ENCODE measurements at regions not wholly inside any gene's neighbourhood (a gene's known extent, or its start where the extent isn't known, plus 50 kb on each side); places are given as distances from the start of the nearest gene placed in this dataset.

DNA sequence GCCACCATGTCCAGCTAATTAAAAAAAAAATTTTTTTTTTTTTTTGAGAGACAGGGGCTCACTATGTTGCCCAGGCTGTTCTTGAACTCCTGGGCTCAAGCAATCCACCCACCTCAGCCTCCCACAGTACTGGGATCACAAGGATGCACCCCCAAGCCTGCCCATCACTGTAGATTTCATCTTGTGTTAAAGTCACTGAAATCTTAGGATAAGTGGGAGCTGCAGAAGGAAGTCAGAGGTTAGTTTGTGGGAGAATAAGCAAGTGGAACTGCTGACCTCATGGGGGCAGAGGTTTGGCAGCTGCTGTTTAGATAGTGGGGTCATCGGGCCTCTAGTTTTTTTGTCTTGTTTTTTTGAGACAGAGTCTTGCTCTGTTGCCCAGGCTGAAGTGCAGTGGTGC, 59.7 kb upstream of the MAX start:
- TF ChIP-seq FOXP2 (optimal IDR thresholded peaks at IDR 0.05; ENCODE audit: borderline replicate concordance, extremely low read depth, extremely low read length, insufficient read depth) (no peak), POLR2AphosphoS5 (IDR thresholded peaks at IDR 0.05; ENCODE audit: low read depth, low read length) (no peak), TAF1 (IDR thresholded peaks at IDR 0.05; ENCODE audit: borderline replicate concordance, insufficient read depth, low read length) (no peak), SIN3A (IDR thresholded peaks at IDR 0.05; ENCODE audit: borderline replicate concordance, insufficient read depth, low read length) (no peak)
- TF ChIP-seq, protein P1, sequence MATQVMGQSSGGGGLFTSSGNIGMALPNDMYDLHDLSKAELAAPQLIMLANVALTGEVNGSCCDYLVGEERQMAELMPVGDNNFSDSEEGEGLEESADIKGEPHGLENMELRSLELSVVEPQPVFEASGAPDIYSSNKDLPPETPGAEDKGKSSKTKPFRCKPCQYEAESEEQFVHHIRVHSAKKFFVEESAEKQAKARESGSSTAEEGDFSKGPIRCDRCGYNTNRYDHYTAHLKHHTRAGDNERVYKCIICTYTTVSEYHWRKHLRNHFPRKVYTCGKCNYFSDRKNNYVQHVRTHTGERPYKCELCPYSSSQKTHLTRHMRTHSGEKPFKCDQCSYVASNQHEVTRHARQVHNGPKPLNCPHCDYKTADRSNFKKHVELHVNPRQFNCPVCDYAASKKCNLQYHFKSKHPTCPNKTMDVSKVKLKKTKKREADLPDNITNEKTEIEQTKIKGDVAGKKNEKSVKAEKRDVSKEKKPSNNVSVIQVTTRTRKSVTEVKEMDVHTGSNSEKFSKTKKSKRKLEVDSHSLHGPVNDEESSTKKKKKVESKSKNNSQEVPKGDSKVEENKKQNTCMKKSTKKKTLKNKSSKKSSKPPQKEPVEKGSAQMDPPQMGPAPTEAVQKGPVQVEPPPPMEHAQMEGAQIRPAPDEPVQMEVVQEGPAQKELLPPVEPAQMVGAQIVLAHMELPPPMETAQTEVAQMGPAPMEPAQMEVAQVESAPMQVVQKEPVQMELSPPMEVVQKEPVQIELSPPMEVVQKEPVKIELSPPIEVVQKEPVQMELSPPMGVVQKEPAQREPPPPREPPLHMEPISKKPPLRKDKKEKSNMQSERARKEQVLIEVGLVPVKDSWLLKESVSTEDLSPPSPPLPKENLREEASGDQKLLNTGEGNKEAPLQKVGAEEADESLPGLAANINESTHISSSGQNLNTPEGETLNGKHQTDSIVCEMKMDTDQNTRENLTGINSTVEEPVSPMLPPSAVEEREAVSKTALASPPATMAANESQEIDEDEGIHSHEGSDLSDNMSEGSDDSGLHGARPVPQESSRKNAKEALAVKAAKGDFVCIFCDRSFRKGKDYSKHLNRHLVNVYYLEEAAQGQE (IDR thresholded peaks at IDR 0.05; ENCODE audit: insufficient read depth in 1 of 2, low read depth in 2 of 2, low read length in 2 of 2), result no peak

DNA sequence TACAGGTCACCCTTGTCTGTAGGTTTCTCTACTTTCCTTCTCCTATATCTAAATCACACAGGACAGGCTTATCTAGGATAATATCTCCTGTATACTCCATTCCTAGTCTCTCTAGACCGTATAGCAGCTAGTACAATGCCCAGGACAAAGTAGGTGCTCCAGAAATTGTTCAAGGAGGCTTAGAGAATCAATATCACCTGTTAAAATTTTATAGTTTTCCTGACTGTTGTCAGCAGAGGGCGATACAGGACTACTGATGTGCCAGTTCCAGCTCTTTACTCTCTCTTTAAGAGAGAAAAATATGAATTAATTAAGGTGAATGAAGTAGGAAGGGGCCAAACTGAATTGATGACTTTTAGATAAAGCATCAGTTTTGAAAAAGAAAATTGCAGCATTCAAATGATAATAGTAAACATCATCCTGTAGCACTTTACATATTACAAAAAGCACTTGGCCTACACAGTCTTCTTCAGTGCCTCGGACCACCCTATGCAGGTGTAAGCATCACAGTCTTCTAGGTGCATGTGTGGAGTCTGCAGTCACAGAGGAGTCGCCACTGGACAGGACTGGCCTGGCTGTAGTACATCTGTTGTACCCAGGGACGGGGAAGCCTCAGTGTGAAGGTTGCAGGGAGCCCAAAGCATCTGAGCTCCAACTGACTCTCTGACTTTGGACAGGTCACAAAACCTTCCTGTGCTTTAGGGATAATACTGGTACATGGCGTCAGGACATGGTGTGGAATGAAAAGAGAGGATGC, 61.9 kb upstream of the MAX start:
- TF ChIP-seq TAF1 (IDR thresholded peaks at IDR 0.05; ENCODE audit: borderline replicate concordance, insufficient read depth, low read length) (no peak), FOXP2 (optimal IDR thresholded peaks at IDR 0.05; ENCODE audit: borderline replicate concordance, extremely low read depth, extremely low read length, insufficient read depth) (no peak), POLR2AphosphoS5 (IDR thresholded peaks at IDR 0.05; ENCODE audit: low read depth, low read length) (no peak), SIN3A (IDR thresholded peaks at IDR 0.05; ENCODE audit: borderline replicate concordance, insufficient read depth, low read length) (no peak)
- TF ChIP-seq, protein P1 (IDR thresholded peaks at IDR 0.05; ENCODE audit: insufficient read depth in 1 of 2, low read depth in 2 of 2, low read length in 2 of 2), result no peak

GRCh38 chr14:65164825-65165135, 62.5 kb upstream of the MAX start:
- TF ChIP-seq, protein P1 (IDR thresholded peaks at IDR 0.05; ENCODE audit: insufficient read depth in 1 of 2, low read depth in 2 of 2, low read length in 2 of 2), result no peak

DNA sequence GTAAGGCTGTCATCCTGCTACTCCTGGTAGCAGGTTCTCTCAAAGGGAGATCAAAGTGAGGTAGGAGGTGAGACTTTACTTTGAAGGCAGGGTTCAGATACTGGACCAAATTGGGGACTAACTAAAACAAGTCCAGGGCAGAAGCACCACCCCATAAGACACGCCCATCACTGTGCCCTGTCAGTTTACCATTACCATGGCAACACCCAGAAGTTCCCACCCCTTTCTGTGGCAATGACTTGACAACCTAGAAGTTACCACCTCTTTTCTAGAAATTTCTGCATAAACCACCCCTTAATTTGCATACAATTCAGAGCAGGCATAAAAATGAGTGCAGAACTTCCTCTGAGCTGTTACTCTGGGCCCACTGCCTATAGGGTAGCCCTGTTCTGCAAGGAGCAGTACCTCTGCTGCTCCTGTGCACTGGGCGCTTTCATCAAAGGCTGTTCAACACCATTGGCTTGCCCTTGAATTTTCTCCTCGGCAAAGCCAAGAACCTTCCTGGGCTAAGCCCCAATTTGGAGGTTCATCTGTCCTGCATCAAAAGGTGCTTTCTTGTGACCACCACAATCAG, 64.8 kb upstream of the MAX start:
- TF ChIP-seq SIN3A (IDR thresholded peaks at IDR 0.05; ENCODE audit: borderline replicate concordance, insufficient read depth, low read length) (no peak), FOXP2 (optimal IDR thresholded peaks at IDR 0.05; ENCODE audit: borderline replicate concordance, extremely low read depth, extremely low read length, insufficient read depth) (no peak), POLR2AphosphoS5 (IDR thresholded peaks at IDR 0.05; ENCODE audit: low read depth, low read length) (no peak), TAF1 (IDR thresholded peaks at IDR 0.05; ENCODE audit: borderline replicate concordance, insufficient read depth, low read length) (no peak)
- TF ChIP-seq, protein P1 (IDR thresholded peaks at IDR 0.05; ENCODE audit: insufficient read depth in 1 of 2, low read depth in 2 of 2, low read length in 2 of 2), result no peak

GRCh38 chr14:65168840-65169239, 66.5 kb upstream of the MAX start:
- TF ChIP-seq SIN3A (IDR thresholded peaks at IDR 0.05; ENCODE audit: borderline replicate concordance, insufficient read depth, low read length) (no peak), FOXP2 (optimal IDR thresholded peaks at IDR 0.05; ENCODE audit: borderline replicate concordance, extremely low read depth, extremely low read length, insufficient read depth) (no peak), TAF1 (IDR thresholded peaks at IDR 0.05; ENCODE audit: borderline replicate concordance, insufficient read depth, low read length) (no peak), POLR2AphosphoS5 (IDR thresholded peaks at IDR 0.05; ENCODE audit: low read depth, low read length) (no peak)
- TF ChIP-seq, protein P1 (IDR thresholded peaks at IDR 0.05; ENCODE audit: insufficient read depth in 1 of 2, low read depth in 2 of 2, low read length in 2 of 2), result no peak
